HG02884 (cell line): ENCODE measurements at regions not wholly inside any gene's neighbourhood (a gene's known extent, or its start where the extent isn't known, plus 50 kb on each side); places are given as distances from the start of the nearest gene placed in this dataset.
"Not testable (repeated sequence)": the region's sequence is repeated elsewhere in the genome, so short reads cannot be mapped to it uniquely, and the experiment has no call there.

ENCODE experiments used
- ATAC-seq: cut with Tn5 transposase; IDR thresholded peaks from one replicate; pipeline ENCODE4 v1.9.1; 2021; ENCODE audit warnings: mild to moderate bottlenecking, moderate library complexity; ENCODE audit not compliant: unreplicated experiment

DNA sequence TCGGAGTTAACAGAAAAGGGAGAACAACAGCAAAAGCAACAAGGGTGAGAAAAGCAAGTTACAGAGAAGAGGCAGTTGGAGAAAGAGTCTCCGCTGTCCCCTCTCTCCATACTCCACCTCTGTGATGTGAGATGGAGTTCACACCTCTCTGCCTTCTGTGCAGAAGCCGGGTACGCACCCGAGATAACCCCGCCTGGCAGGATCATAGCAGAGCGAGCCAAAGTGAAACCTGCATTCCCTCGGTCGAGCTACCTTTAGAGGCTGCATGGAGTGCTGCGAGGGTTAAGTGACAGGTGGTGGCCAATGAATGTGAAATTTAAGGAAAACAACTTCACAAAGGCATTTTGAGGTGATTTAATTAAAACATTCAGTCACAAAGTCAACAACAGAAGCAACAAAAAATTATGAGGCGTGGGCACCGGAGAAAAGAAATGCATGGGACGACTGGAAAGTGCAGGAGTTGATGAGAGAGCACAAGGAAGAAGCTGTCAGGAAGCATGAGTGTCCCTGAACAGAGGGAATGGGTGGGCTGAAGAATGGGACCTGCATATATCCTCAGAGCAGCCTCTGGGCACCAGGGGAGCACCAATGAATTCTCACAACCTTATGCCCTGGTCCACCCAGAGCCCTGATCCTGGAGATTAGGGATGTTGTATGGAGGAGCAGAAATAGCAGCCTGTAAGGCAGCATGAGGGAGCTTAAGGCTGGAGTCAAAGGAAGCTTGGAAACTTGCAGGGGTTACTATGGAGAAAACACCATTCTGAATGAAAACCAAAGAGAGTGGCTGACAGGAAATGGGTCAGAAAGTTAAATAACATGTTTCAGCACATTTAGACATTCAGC lies 208.3 kb downstream of the EMP1 start:
- ATAC-seq = no peak

DNA sequence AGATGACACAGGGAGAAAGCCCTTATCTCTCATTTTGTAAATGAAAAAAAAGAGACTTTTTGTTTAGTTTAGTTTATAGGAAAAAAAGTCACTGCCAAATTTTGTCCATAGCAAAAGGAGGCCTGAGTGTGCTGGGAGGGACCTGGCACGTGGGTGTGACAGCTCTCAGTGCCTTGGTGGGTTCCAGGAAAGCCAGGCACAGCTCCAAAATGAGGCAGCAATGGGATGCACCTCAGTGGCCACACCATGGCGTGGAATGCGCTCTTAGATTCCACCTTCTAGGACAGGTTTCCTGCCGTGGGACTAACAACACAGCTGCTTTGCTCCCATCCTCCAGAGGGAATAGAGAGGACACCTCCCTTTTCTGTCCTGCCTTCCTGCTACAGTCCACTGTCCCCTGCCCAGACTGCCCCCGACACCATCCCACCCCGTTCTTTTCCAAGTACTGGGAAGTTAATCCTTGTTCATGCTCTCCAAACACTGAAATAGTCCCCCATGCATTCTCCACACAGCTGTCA lies 207.6 kb downstream of the EMP1 start:
- no peak for ATAC-seq

DNA sequence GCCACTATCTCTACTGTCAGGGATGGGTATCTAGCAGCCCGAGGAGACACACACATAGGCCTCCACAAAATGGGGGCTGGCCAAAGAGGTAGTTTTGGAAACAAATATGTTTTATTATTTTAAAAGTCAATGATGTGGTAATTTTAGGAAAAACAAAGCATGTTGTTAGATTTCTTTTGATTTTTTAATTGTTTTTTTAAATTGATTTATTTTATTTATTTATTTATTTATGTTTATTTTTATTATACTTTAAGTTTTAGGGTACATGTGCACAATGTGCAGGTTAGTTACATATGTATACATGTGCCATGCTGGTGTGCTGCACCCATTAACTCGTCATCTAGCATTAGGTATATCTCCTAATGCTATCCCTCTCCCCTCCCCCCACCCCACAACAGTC lies 194.8 kb downstream of the EMP1 start:
- not testable (repeated sequence) for ATAC-seq

DNA sequence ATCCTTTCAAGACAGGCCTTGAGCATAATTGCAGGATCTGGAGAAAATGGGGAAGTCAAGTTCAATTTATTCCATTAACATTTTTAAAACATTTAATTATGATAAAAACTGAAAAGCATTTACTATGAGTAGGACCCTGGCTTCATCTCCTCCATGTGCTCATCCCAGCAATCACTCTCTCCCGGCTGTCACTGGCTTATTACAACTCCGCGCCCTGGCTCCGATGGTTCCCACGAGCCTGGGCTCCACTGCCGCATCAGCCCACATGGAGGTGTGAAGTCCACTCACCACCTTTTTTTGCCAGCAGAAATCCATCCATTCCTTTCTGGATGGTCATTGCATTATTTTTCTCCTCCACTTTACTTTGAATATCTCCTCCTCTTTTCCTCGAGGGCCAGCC lies 194.4 kb downstream of the EMP1 start:
- no peak for ATAC-seq

DNA sequence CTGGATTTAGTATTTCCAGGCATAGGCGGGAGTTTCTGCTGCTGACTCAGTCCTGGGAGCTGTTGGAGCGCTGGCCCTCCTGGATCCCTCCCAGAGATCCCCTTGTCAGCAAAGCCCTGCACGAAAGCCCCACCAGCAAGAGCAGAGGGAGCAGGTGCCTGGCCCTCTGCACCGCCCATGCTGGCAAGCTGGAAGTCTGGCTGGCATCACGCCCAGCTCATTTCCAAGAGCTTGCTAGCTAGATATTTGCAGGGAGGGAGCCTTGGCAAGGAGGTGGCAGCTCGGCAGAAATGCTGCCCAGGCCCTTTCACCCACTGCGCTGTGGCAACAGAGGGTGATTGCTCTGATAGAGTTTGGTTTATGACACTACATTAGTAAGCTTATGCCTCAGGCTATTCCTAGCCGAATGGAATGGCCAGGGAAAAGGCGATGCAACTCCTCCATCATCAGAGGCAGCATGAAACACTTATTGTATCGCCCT lies 193.9 kb downstream of the EMP1 start:
- no peak for ATAC-seq

DNA sequence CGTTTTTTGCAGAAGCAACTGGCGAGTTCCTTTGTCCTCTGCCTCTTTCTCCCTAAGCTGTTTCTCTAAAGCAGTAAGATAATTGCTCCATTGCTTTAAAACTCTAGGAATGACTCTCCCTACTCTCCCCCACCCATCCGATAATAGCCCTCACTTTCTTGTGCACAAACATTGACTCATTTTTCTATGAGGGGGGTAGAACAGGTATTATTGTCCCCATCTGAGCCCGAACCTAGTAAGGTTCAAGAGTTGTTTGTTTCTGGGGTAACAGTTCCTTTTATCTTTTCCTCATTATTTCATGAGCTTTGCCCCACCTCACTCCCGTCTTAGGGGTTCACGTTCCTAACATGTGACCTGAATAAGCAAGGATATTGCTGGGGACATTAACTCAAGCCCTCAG lies 190.6 kb downstream of the EMP1 start:
- ATAC-seq = no peak

DNA sequence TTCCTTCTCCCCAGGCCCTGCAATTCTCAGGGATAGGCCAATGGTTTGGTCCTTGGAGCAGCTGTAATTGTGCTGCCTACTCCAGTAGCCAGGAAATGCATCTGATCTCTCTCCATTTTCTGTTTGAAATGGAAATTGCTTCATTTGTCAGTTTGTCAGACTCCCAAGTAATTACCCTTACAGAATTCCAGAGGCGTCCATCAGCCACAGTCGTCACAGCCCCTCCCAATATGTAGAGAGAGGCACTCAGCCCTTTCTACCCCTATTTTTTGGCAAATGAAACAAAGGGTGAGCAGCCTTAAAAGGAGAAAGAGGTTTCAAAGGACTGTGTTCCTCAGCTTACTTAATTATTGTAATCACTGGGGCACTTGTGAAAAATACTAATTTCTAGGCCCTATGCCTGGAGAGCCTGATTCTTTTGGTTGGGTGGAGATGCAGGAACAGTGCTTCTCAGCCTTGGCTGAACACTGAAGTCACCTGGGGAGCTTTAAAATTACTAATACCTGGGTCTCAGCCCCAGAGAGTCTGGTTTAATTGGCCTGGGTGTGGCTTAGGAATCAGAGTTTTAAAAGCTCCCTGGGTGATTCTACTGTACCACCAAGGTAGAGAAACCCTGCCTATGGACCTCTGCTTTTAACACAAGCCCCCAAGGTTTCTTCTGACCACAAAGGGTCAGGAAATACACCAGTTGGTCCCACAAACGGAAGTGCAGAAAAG lies 190.0 kb downstream of the EMP1 start:
- no peak for ATAC-seq

DNA sequence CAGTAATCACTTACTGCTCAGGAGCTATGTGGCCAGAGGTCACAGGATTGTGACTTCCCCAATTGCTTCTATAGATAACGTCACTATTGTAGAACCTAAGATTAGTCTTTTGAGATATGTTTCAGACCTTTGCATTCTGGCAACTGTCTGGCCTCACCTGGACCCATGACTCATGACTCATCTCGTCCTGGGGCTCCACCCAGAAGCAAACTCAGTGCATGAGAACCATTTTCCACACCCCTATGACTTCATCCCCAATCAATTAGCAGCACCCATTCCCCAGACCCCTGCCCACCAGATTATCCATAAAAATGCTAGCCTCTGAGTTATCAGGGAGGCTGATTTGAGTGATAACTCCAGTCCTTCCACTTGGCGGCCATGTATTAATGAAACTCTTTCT lies 186.9 kb downstream of the EMP1 start:
- ATAC-seq = no peak

DNA sequence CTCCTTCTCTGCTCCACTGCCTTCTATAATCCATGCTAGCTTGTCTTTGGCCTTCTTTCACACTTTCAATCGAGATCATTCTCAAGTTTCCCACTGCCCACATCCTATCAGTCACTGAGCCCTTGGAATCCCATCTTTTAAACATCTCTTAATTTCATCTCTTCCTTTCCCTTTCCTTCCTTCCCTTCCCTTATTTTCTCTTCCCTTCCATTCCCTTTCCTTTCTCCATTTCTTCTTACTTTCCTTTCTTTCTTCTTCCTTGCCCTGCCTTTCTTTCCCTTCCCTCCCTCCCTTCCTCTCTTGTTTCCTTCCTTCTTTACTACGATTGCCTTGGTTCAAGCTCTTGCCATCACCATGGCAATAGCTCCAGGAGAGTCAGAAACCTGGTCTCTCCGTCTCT lies 183.8 kb downstream of the EMP1 start:
- no peak for ATAC-seq

DNA sequence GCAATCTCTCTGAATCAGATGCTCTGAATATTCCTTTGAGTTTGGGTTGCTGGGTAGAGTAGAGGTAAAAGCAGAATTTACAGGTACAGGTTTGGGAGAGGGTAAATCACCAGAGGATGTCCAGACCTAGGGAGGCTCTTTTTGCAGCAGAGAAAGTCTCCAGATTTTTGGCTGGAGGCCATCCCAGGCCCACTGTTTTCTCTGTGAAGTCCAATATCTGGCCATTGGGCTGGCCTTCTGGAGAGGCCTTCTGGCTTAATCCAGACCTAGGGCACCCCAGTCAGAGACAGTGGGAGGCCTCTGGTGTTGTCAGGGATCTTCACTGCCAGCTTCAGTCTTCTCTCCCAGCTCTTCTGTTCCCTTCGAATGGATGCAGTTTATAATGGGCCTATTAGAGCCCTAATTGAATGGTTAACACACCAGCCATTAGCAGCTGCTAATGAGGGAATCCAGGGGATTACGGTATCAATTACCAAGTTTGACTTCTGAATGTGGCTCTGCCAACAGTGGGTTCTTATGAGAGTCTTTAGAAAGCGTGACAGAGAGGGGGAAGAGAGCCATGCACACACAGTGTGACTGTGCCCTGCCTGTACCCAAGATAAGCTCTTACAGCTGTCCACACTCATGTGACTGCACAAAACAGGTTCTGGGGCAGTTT lies 183.1 kb downstream of the EMP1 start:
- no peak for ATAC-seq

DNA sequence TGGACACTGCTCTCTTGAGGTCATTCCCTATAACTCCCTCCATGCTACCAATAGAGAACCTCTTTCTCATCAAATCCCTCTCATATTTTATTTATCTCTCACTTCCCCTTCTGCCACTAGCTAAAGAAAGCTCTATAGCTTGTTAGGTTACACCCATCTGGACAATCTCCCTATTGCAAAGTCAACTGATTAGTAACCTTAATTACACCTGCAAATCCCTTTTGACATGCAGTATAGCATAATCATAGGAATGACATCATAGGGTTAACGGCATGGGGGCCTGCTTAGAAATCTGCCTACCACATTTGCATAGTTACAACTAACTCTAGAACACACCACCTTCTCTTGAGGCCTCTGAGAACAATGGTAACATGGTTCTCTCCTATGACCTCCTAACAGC lies 181.2 kb downstream of the EMP1 start:
- ATAC-seq = no peak

DNA sequence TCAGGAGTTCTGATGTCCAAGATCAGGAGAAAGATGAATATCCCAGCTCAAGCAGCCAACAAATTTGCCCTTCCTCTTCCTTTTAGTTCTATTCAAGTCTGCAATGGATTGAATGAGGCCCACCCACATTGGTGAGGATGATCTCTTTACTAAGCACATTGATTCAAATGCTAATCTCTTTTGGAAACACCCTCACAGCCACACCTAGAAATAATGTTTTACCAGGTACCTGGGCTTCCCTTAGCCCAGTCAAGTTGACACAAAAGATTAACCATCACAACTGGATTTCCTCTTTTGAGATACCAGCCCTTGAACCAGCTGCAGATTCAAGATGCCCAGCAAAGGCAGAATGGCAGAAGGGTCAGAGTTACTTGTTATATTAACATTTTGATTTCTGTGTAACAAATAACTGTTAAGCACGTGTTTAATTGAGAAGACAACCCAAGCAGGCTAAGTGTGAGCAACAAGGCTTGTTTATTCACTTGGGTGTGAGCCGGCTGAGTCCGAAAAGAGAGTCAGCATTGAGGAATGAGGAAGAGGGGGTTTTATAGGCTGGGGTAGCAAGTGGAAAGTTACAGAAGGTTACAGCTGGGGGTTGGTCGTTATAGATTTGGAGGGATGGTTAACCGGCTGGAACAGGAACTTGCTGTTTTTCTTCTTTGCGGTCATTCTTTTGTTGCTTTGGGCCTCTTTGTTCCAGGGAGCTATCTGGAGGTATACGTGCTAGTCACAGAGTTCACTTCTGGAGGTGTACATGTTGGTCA lies 180.3 kb downstream of the EMP1 start:
- no peak for ATAC-seq

DNA sequence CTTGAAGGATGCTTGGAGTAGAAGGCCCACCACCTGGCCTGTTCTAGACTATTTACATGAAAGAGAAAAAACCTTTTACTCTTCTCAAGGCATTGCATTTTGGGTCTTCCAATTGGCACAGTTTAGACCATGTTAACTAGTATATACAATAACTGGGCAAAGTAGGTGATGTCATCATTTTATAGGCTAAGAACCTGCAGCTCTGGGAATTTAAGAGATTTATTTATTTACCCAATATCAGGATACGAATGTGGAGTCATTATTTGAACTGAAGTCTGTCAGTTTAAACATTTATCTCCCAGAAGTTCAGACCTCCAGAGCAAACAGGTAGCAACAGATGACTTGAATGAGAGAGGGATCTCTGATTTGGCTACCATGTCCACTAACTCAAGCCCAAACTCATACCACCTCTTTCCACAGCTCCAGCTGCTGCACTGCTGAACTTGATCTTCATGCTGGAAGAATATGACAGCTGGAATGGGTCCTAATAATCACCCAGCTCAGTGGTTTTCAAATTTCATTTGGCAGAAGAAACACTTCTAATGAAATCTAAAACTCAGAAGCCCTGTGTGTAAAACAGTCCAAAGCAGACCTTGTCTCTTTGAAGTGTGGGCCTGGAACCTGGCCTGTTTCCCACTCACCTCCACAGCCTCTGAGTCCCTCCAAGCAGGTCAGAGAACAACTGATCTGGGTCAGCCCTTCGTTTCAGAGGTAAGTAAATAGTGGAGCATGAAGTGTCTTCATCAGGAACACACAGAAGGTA lies 179.2 kb downstream of the EMP1 start:
- no peak for ATAC-seq

DNA sequence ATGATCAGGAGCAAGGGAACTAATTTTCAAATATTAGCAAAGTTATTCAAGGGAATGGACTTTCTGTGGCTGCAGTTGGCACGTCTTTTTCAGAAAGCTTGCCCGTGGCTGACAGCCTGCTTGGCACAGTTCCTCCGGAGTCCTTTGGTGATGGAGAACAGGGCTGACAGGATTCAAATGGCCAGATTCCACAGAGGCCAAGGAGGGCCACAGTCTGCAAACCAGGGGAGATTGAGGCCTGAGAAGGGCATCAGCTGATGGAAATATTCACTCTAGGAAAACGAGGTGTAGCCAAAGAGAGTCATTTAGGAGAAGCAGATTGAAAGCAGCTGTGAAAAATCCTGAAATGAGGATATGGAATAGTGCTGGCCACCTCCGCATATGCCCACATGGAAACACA lies 178.3 kb downstream of the EMP1 start:
- ATAC-seq = no peak

DNA sequence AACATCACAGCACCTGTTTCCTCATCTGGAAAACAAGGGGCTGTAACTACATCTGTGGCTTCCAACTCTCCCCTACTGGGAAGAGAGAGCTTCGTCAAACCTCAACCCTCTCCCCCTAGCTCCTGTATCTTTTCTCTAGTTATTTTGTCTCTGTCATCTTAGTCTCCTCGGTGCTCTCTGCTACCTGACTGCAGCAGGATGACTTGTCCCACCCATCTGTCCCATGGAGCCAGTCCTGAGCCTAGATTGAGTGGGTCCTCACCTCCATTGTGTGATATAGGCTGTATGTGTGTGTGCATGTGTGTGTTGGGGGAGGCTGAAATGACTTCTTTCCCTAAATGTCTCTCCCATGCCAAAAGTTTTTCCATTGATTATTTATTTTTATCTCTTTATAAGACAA lies 177.3 kb downstream of the EMP1 start:
- no peak for ATAC-seq

DNA sequence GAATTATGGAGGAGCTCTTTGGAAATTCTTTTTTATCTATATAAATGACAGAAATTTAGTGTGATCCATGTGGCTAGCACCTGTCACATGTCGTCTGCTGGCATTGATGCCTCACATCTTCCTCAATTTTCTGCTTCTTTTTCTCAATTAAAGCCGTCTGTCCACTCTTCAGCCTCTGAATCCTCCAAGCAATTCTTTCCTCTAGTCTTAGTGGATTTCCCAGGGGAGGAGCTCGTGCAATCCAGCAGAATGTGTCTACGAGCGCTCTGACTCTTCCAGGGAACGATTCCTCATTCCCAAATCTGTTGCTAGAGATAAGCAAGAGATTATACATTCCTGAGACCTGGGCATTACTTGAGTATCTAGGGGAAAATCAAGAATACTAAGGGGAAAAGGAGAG lies 176.6 kb downstream of the EMP1 start:
- no peak for ATAC-seq

DNA sequence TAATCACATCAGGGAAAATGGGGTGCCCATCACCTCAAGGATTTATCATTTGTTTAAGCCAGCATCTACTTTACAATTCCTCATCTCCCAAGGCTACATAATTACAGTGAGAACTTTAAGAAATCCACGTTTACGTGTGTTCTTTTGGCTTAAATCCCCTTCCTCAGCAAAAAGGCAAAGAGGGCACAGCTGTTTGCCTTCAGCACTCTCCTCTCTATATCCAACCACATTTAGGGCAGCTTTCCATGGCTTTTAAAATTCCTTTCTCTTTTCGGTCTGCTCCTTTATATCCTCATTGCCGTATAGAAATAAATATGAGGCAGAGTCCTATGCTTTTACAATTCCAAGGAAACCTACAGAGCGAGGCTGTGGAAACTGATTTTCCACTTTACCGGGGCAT lies 175.9 kb downstream of the EMP1 start:
- no peak for ATAC-seq

DNA sequence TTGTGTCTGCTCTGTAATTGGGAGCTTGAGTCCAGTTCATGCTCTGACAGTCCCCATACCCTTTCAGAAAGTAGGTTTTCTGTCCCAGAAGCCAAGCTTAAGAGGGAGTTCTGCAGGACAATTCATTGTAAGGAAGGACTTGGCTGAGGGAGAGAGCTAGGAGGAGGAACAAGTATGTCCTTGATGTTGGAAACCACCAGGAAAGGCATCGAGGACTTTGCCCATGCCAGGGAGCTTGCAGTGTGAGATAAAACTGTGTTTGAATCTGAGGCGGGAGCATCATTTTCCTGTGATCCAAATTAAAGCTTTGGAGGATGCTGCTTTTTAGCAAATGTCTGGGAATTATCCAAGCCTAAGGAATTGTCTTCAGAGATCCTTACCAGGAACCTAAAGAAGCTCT lies 175.3 kb downstream of the EMP1 start:
- ATAC-seq = no peak

DNA sequence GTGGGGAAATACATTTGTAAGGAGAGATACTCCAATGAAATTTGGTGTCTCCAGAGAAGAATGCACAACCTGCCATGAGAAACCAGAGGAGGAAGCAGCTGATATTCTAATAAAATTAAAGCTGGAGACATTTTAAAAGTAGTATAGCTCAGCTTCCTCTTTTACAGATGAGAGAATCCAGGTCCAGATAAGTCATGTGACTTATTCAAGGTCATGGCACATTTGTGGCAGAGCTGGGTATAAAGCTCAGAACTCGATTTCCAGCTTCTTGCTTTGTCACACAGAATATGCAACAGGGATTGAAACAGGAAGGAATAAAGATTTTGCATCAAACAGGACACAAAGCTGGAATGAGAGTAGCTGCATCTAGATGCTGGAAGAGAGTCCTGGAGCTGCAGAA lies 174.8 kb downstream of the EMP1 start:
- ATAC-seq = no peak

DNA sequence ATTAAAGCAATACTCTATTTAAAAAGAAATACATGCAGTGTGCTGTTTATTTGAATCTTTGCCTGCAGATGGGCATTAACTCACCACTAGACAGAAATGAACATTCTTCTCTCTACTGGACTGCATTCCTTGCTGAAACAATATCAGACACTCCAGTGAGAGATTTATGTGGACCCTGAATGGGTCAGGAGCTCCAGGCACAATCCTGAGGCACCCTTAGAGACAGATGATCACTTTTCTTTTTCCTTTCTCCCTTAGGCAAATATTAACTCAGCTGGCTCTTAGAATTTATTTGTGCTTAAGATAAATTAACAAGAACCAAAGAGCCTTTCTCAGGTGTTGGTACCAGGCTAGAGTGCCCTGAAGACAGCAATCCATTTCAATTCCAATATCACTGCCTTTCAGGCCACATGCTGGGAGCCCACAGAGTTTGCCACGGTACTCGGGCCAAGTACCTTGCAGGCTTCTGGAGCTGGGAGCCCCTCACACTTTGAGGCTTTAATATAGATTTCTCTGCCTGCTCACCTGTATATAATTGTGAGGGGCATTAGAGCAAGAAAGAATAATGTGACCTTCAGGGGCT lies 173.0 kb downstream of the EMP1 start:
- ATAC-seq = no peak
